DOHH2 (cell line): ENCODE measurements at regions not wholly inside any gene's neighbourhood (a gene's known extent, or its start where the extent isn't known, plus 50 kb on each side); places are given as distances from the start of the nearest gene placed in this dataset.

ENCODE experiments used
- CTCF ChIP-seq: fragments of 200-600 bp; sonication (generic); IDR thresholded peaks from one replicate; pipeline ENCODE4 v1.5.1; 2014; ENCODE audit warnings: antibody characterized with exemption, mild to moderate bottlenecking, low read depth, low read length; ENCODE audit not compliant: poor library complexity, severe bottlenecking
- EZH2phosphoT487 ChIP-seq: fragments of 200-600 bp; sonication (generic); IDR thresholded peaks from 2 replicates; pipeline ENCODE4 v1.6.1; 2017; ENCODE audit warnings: borderline replicate concordance, mild to moderate bottlenecking, antibody characterized with exemption, low read length, moderate library complexity, mixed read lengths

- no peak for TF ChIP-seq CTCF
- TF ChIP-seq EZH2phosphoT487: no peak
Measured at GRCh38 chr6:100179576-100179975, 185.6 kb upstream of the MCHR2 start.
